HG02870 (cell line): ENCODE measurements at regions not wholly inside any gene's neighbourhood (a gene's known extent, or its start where the extent isn't known, plus 50 kb on each side); places are given as distances from the start of the nearest gene placed in this dataset.
"Not testable (repeated sequence)": the region's sequence is repeated elsewhere in the genome, so short reads cannot be mapped to it uniquely, and the experiment has no call there.

ENCODE experiments used
- ATAC-seq: cut with Tn5 transposase; IDR thresholded peaks from one replicate; pipeline ENCODE4 v1.9.1; 2021; ENCODE audit warnings: mild to moderate bottlenecking, moderate library complexity; ENCODE audit not compliant: unreplicated experiment

- ATAC-seq = no peak
Observed at GRCh38 chr13:82294226-82294625, 1588.0 kb downstream of the SLITRK1 start.

- no peak for ATAC-seq
Observed at GRCh38 chr13:82292334-82292733, 1589.9 kb downstream of the SLITRK1 start.

- ATAC-seq = no peak
Observed at GRCh38 chr13:82291852-82292251, 1590.4 kb downstream of the SLITRK1 start.

GRCh38 chr13:82275644-82276043 is 1606.6 kb downstream of the SLITRK1 start:
- no peak for ATAC-seq

GRCh38 chr13:82259284-82259683 is 1623.0 kb downstream of the SLITRK1 start:
- no peak for ATAC-seq

GRCh38 chr13:82257790-82258507 is 1624.3 kb downstream of the SLITRK1 start:
- ATAC-seq = no peak

GRCh38 chr13:82248762-82249161 is 1633.5 kb downstream of the SLITRK1 start:
- ATAC-seq = no peak

- no peak for ATAC-seq
Observed at GRCh38 chr13:82245860-82246259, 1636.4 kb downstream of the SLITRK1 start.

GRCh38 chr13:82224806-82225205 is 1657.5 kb downstream of the SLITRK1 start:
- ATAC-seq = no peak

- no peak for ATAC-seq
Observed at GRCh38 chr13:82221621-82222020, 1660.7 kb downstream of the SLITRK1 start.

GRCh38 chr13:82220641-82221040 is 1661.6 kb downstream of the SLITRK1 start:
- ATAC-seq = no peak

GRCh38 chr13:82216165-82216564 is 1666.1 kb downstream of the SLITRK1 start:
- no peak for ATAC-seq

GRCh38 chr13:82214341-82214740 is 1667.9 kb downstream of the SLITRK1 start:
- no peak for ATAC-seq

GRCh38 chr13:82206241-82206640 is 1676.0 kb downstream of the SLITRK1 start:
- no peak for ATAC-seq

- ATAC-seq = no peak
Observed at GRCh38 chr13:82202398-82202797, 1679.9 kb downstream of the SLITRK1 start.

GRCh38 chr13:82196087-82196486 is 1686.2 kb downstream of the SLITRK1 start:
- ATAC-seq = no peak

- no peak for ATAC-seq
Observed at GRCh38 chr13:82187227-82187626, 1695.0 kb downstream of the SLITRK1 start.

- ATAC-seq = no peak
Observed at GRCh38 chr13:82176751-82177150, 1705.5 kb downstream of the SLITRK1 start.

- ATAC-seq = no peak
Observed at GRCh38 chr13:82165396-82166174, 1716.7 kb downstream of the SLITRK1 start.

GRCh38 chr13:82164780-82165395 is 1717.4 kb downstream of the SLITRK1 start:
- not testable (repeated sequence) for ATAC-seq

- no peak for ATAC-seq
Observed at GRCh38 chr13:82147526-82147925, 1734.7 kb downstream of the SLITRK1 start.

- ATAC-seq = no peak
Observed at GRCh38 chr13:82136880-82137279, 1745.4 kb downstream of the SLITRK1 start.
